GM21528 (cell line): ENCODE measurements at regions not wholly inside any gene's neighbourhood (a gene's known extent, or its start where the extent isn't known, plus 50 kb on each side); places are given as distances from the start of the nearest gene placed in this dataset.
"Not testable (repeated sequence)": the region's sequence is repeated elsewhere in the genome, so short reads cannot be mapped to it uniquely, and the experiment has no call there.

ENCODE experiments used
- ATAC-seq: cut with Tn5 transposase; IDR thresholded peaks from one replicate; pipeline ENCODE4 v1.9.1; 2021; ENCODE audit warnings: mild to moderate bottlenecking, moderate library complexity; ENCODE audit not compliant: unreplicated experiment, low FRiP score

GRCh38 chr1:181318858-181319235 lies 164.5 kb upstream of the CACNA1E start:
- ATAC-seq = no peak

GRCh38 chr1:181319907-181320306 lies 163.4 kb upstream of the CACNA1E start:
- ATAC-seq = no peak

GRCh38 chr1:181324797-181325616 lies 158.3 kb upstream of the CACNA1E start:
- ATAC-seq = no peak

- not testable (repeated sequence) for ATAC-seq
Measured at GRCh38 chr1:181325765-181326164, 157.6 kb upstream of the CACNA1E start.

- ATAC-seq = no peak
Measured at GRCh38 chr1:181326348-181326747, 157.0 kb upstream of the CACNA1E start.

GRCh38 chr1:181327796-181328195 lies 155.5 kb upstream of the CACNA1E start:
- no peak for ATAC-seq

- no peak for ATAC-seq
Measured at GRCh38 chr1:181334724-181335123, 148.6 kb upstream of the CACNA1E start.

GRCh38 chr1:181335631-181336030 lies 147.7 kb upstream of the CACNA1E start:
- no peak for ATAC-seq

- no peak for ATAC-seq
Measured at GRCh38 chr1:181341026-181341632, 142.2 kb upstream of the CACNA1E start.

GRCh38 chr1:181344091-181344490 lies 139.2 kb upstream of the CACNA1E start:
- no peak for ATAC-seq

- ATAC-seq = no peak
Measured at GRCh38 chr1:181345146-181345545, 138.2 kb upstream of the CACNA1E start.

GRCh38 chr1:181347495-181348390 lies 135.6 kb upstream of the CACNA1E start:
- ATAC-seq = no peak

- no peak for ATAC-seq
Measured at GRCh38 chr1:181349512-181349911, 133.8 kb upstream of the CACNA1E start.

- no peak for ATAC-seq
Measured at GRCh38 chr1:181350131-181350530, 133.2 kb upstream of the CACNA1E start.

- ATAC-seq = no peak
Measured at GRCh38 chr1:181351740-181352139, 131.6 kb upstream of the CACNA1E start.

GRCh38 chr1:181352695-181353094 lies 130.6 kb upstream of the CACNA1E start:
- no peak for ATAC-seq

- ATAC-seq = no peak
Measured at GRCh38 chr1:181353526-181353925, 129.8 kb upstream of the CACNA1E start.

GRCh38 chr1:181354865-181355264 lies 128.5 kb upstream of the CACNA1E start:
- ATAC-seq = no peak

GRCh38 chr1:181356505-181357340 lies 126.6 kb upstream of the CACNA1E start:
- ATAC-seq = no peak

- ATAC-seq = no peak
Measured at GRCh38 chr1:181359012-181359411, 124.3 kb upstream of the CACNA1E start.
